ENCODE measurements at regions not wholly inside any gene's neighbourhood (a gene's known extent, or its start where the extent isn't known, plus 50 kb on each side); places are given as distances from the start of the nearest gene placed in this dataset.

GRCh38 chr5:121640298-121640697 lies 211.4 kb upstream of the FTMT start:
- TF ChIP-seq POLR2A (IDR thresholded peaks at IDR 0.05; ENCODE audit: low read depth, low read length), result no peak
- TF ChIP-seq CTCF (conservative IDR thresholded peaks at IDR 0.05; ENCODE audit: low read depth, low read length), result no peak
- no peak for TF ChIP-seq RFX5 (IDR thresholded peaks at IDR 0.05; ENCODE audit: low read depth, low read length)
- no peak for TF ChIP-seq MAZ (IDR thresholded peaks at IDR 0.05; ENCODE audit: borderline replicate concordance, low read depth, low read length)
- TF ChIP-seq MXI1 (IDR thresholded peaks at IDR 0.05; ENCODE audit: borderline replicate concordance, low read depth, low read length), result no peak
- TF ChIP-seq NFE2L2 (IDR thresholded peaks at IDR 0.05; ENCODE audit: low read depth, low read length), result no peak
- no peak for TF ChIP-seq CEBPB (IDR thresholded peaks at IDR 0.05; ENCODE audit: low read depth, low read length)
- no peak for TF ChIP-seq CHD1 (IDR thresholded peaks at IDR 0.05; ENCODE audit: low read depth, low read length)

Measured in IMR-90 (cell line).